HFFc6 (cell line): ENCODE measurements at regions not wholly inside any gene's neighbourhood (a gene's known extent, or its start where the extent isn't known, plus 50 kb on each side); places are given as distances from the start of the nearest gene placed in this dataset.

ENCODE experiments used
- DNase-seq: peaks from one replicate; pipeline ENCODE4 v3.0.0-alpha.2; 2018
- H3K27ac Mint-ChIP-seq: 2 replicates; pipeline ENCODE4 v1.8.0; 2020; ENCODE audit warnings: mild to moderate bottlenecking, mixed read lengths
- H3K27me3 Mint-ChIP-seq: 2 replicates; pipeline ENCODE4 v1.8.0; 2021; ENCODE audit warnings: mild to moderate bottlenecking, moderate library complexity, mixed read lengths; ENCODE audit not compliant: insufficient read depth
- H3K36me3 Mint-ChIP-seq: 2 replicates; pipeline ENCODE4 v1.8.0; 2021; ENCODE audit warnings: low read depth, mixed read lengths
- H3K4me1 Mint-ChIP-seq: 2 replicates; pipeline ENCODE4 v1.8.0; 2020; ENCODE audit warnings: low read depth, mixed read lengths
- H3K4me3 Mint-ChIP-seq: 2 replicates; pipeline ENCODE4 v1.8.0; 2020; ENCODE audit warnings: mild to moderate bottlenecking, moderate library complexity, mixed read lengths
- H3K9me3 Mint-ChIP-seq: 2 replicates; pipeline ENCODE4 v1.8.0; 2020; ENCODE audit warnings: mild to moderate bottlenecking, mixed read lengths
- TF ChIP-seq, protein P1 (sequence below): fragments of 200-600 bp; sonication (generic); IDR thresholded peaks from 2 replicates; pipeline ENCODE4 v1.5.0; 2021; ENCODE audit warnings: antibody characterized with exemption, mild to moderate bottlenecking

DNA sequence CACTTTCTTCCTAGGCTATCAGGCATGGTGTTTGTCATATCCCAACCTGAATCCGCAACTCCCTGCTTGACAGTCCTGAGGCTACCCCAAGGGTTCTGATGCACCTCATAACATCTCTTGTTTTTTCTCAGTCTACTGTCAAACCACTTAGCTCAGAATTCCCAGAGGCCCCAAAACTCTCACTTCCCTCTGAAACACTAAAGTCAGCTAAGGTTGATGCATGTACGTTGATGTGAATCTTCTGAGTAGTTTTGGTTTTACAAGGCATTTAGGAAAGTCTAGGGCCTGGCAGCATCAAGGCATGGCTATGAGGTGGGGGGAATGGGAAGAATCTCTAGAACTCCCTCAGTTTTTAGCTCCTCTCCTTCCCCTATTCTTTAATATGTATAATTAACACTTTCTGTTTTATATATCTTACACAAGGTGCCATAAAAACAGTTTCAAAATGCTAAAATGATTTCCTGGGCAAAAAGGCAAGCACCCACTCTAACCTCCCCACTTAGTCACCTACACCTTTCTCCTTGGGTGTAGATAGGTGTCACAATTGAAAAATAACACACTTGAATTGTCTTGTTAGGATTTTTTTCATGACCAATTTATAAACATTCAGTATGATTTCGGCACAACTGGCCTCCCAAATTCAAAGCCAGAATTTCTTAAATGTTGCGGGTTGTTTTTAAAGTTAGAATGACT, 71.4 kb upstream of the TANK start:
- no peak overlapping the region for H3K4me3 Mint-ChIP-seq
- peaks cover 7% of the 10 kb centered on the region for H3K27me3 Mint-ChIP-seq
- no peaks in the 10 kb centered on the region for H3K36me3 Mint-ChIP-seq
- H3K27ac Mint-ChIP-seq, result no peak overlapping the region
- TF ChIP-seq, protein P1, sequence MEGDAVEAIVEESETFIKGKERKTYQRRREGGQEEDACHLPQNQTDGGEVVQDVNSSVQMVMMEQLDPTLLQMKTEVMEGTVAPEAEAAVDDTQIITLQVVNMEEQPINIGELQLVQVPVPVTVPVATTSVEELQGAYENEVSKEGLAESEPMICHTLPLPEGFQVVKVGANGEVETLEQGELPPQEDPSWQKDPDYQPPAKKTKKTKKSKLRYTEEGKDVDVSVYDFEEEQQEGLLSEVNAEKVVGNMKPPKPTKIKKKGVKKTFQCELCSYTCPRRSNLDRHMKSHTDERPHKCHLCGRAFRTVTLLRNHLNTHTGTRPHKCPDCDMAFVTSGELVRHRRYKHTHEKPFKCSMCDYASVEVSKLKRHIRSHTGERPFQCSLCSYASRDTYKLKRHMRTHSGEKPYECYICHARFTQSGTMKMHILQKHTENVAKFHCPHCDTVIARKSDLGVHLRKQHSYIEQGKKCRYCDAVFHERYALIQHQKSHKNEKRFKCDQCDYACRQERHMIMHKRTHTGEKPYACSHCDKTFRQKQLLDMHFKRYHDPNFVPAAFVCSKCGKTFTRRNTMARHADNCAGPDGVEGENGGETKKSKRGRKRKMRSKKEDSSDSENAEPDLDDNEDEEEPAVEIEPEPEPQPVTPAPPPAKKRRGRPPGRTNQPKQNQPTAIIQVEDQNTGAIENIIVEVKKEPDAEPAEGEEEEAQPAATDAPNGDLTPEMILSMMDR, result no peak
- no peaks in the 10 kb centered on the region for H3K9me3 Mint-ChIP-seq
- no peak for DNase-seq
- H3K4me1 Mint-ChIP-seq, result no peaks in the 10 kb centered on the region; the same call in 1 of the 2 replicates

DNA sequence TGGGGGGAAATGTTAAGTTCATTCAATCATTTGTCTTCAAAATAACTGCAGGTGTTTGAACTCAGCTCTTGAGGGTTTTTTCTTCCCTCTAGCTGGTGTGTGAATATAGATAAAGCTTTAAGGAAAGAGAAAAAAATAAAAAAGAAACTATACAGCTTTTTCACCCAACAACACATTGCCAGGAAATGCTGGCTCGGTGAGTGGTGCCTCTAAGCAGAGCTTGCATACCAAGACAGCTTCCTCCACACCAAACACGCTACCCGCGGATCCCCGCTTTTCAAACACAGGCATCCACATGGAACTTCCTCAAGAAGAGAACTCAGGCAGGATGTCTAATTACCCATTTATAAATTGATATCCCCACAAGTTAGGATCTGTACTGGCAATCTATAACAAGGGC, 69.8 kb upstream of the TANK start:
- no peaks in the 10 kb centered on the region for H3K9me3 Mint-ChIP-seq
- peaks cover 7% of the 10 kb centered on the region for H3K27me3 Mint-ChIP-seq
- no peaks in the 10 kb centered on the region for H3K36me3 Mint-ChIP-seq
- TF ChIP-seq, protein P1, result no peak
- H3K27ac Mint-ChIP-seq, result no peak overlapping the region
- DNase-seq, result no peak
- H3K4me1 Mint-ChIP-seq, result no peaks in the 10 kb centered on the region; the same call in 1 of the 2 replicates
- no peak overlapping the region for H3K4me3 Mint-ChIP-seq

DNA sequence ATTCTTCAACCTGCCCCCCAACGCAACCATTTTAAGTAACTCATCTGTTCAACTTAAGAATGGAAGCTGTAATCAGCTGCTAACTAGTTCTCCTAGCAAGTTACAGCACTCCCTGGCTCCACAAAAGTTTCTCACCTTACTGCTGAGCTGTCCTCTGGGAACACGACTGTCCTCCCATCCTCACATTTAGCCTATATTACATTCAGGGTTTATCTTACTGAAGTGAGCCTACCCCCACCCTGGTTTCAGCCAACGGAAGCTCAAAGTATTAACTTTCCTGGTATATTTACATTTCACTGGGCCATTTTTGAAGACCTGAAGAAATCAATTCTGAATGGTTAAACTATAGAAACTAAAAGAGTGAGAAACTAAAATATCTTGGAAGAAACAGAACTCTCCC, 64.9 kb upstream of the TANK start:
- Mint-ChIP-seq H3K4me3 (no peak overlapping the region), H3K27me3 (peaks cover 4% of the 10 kb centered on the region), H3K9me3 (no peaks in the 10 kb centered on the region), H3K4me1 (peaks cover 5% of the 10 kb centered on the region), H3K36me3 (peaks cover 5% of the 10 kb centered on the region; the same call in 1 of the 2 replicates), H3K27ac (no peak overlapping the region)
- DNase-seq, result no peak
- TF ChIP-seq, protein P1, result no peak

DNA sequence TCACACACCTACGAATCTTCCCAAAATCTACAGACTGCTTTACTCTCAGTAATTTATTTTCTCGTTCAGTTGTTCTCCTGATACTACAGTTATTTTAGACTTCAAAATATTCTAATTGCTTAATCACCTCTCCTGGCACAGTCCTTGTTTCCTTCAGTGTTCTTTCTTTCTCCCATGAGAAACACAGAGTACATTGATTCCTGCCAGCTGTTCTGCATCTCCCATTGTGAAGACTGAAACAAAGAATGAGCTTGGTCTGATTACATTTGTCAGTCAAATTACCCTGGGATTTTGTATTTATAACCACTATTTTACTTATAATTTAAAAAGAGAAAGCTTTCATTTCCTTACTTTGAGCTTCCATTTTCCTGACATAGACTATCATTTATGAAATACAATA, 63.9 kb upstream of the TANK start:
- Mint-ChIP-seq H3K4me3 (no peak overlapping the region), H3K9me3 (no peaks in the 10 kb centered on the region), H3K27ac (no peak overlapping the region), H3K4me1 (peaks cover 11% of the 10 kb centered on the region), H3K27me3 (peaks cover 2% of the 10 kb centered on the region), H3K36me3 (peaks cover 5% of the 10 kb centered on the region; the same call in 1 of the 2 replicates)
- TF ChIP-seq, protein P1, result no peak
- DNase-seq, result no peak

DNA sequence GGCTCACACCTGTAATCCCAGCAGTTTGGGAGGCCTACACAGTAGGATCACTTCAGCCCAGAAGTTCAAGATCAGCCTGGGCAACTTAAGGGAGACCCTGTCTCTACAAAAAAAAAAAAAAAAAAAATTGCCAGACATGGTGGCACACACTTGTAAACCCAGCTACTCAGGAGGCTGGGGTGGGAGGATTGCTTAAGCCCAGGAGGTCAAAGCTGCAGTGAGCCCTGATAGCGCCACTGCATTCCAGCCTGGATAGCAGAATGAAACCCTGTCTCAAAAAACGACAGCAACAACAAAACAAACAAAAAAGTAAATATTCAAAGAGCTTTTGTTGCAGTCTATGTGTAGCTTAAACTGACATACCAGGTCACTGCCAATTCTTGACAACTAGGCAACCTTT, 63.1 kb upstream of the TANK start:
- H3K27me3 Mint-ChIP-seq, result no peaks in the 10 kb centered on the region; the same call in 1 of the 2 replicates
- DNase-seq, result no peak
- H3K36me3 Mint-ChIP-seq, result peaks cover 5% of the 10 kb centered on the region; the same call in 1 of the 2 replicates
- no peaks in the 10 kb centered on the region for H3K9me3 Mint-ChIP-seq
- H3K4me1 Mint-ChIP-seq, result peaks cover 13% of the 10 kb centered on the region
- TF ChIP-seq, protein P1, result no peak
- no peak overlapping the region for H3K27ac Mint-ChIP-seq
- no peak overlapping the region for H3K4me3 Mint-ChIP-seq
